ENCODE measurements at regions not wholly inside any gene's neighbourhood (a gene's known extent, or its start where the extent isn't known, plus 50 kb on each side); places are given as distances from the start of the nearest gene placed in this dataset.

GRCh38 chr13:109650861-109651260, 135.5 kb downstream of the IRS2 start:
- H3K79me2 ChIP-seq (ENCODE audit: insufficient read depth, low read length) = no peaks in the 10 kb centered on the region

More at GRCh38 chr13:109650861-109651260, 135.5 kb downstream of the IRS2 start:
- Mint-ChIP-seq H3K36me3 (ENCODE audit: insufficient read depth in 1 of 3, low read depth in 3 of 3) (no peaks in the 10 kb centered on the region), H3K27me3 (ENCODE audit: low read depth) (no peaks in the 10 kb centered on the region), H3K4me3 (no peak overlapping the region), H3K4me1 (no peaks in the 10 kb centered on the region), H3K9me3 (no peaks in the 10 kb centered on the region; a peak in 1 of 5 replicates), H3K27ac (no peak overlapping the region)
- Histone ChIP-seq H2BK12ac (ENCODE audit: insufficient read length, low read depth, low read length) (no peak overlapping the region), H4K91ac (ENCODE audit: insufficient read length, low read depth, low read length) (no peak overlapping the region), H3K9me3 (ENCODE audit: control insufficient read depth, low read depth, low read length) (no peaks in the 10 kb centered on the region), H3K4me1 (ENCODE audit: insufficient read depth, low read length) (no peaks in the 10 kb centered on the region), H2BK120ac (ENCODE audit: low read depth, low read length, poor library complexity, severe bottlenecking) (no peak overlapping the region), H3K27me3 (ENCODE audit: insufficient read depth, low read length) (no peaks in the 10 kb centered on the region), H2BK20ac (ENCODE audit: low read depth, low read length, poor library complexity, severe bottlenecking) (no peak overlapping the region), H2BK15ac (ENCODE audit: low read depth, low read length) (no peak overlapping the region), H3K9ac (ENCODE audit: extremely low read depth, insufficient read length, low read length) (no peak overlapping the region), H3K4me2 (ENCODE audit: insufficient read depth, insufficient read length, low read length) (no peak overlapping the region), H3K79me1 (ENCODE audit: insufficient read depth, low read depth, low read length, poor library complexity, severe bottlenecking) (no peaks in the 10 kb centered on the region), H4K20me1 (ENCODE audit: control insufficient read depth, insufficient read depth, insufficient read length) (no peaks in the 10 kb centered on the region), H2AK5ac (ENCODE audit: insufficient read length, low read length) (no peak overlapping the region), H2BK5ac (ENCODE audit: insufficient read length, low read length) (no peak overlapping the region), H3K23me2 (ENCODE audit: insufficient read length, low read depth, low read length, poor library complexity, severe bottlenecking) (no peaks in the 10 kb centered on the region), H4K8ac (replicated peaks; ENCODE audit: insufficient read length, low read depth, low read length) (no peak overlapping the region), H3K27ac (ENCODE audit: insufficient read length, low read depth, low read length) (no peak overlapping the region), H3K14ac (ENCODE audit: insufficient read depth, low read length) (no peak overlapping the region), H3T11ph (ENCODE audit: low read length) (no peak overlapping the region), H3K56ac (ENCODE audit: insufficient read length, low read depth, low read length) (no peak overlapping the region), H3K4ac (ENCODE audit: low read depth, low read length) (no peak overlapping the region), H3K18ac (ENCODE audit: insufficient read length, low read depth, low read length) (no peak overlapping the region), H2AFZ (ENCODE audit: low read length) (no peak overlapping the region), H4K5ac (ENCODE audit: insufficient read length, low read depth, low read length) (no peak overlapping the region), H3K23ac (ENCODE audit: insufficient read length, low read depth, low read length) (no peak overlapping the region)
- no peak for TF ChIP-seq CTCF (conservative IDR thresholded peaks at IDR 0.05)
- no peak for DNase-seq
- no CpG with 5 or more reads among the region's 3 CpGs for WGBS (ENCODE audit: extremely low coverage, insufficient read length, low lambda C conversion rate)

Measured in H9 (cell line).